Stimulated activated effector memory CD8-positive, alpha-beta T cell treated with anti-CD3 and anti-CD28 coated beads, Interleukin-12 subunit alpha, Interleukin-12 subunit beta, amount 100 ng/mL, for 72 hours (primary cell): ENCODE measurements at regions not wholly inside any gene's neighbourhood (a gene's known extent, or its start where the extent isn't known, plus 50 kb on each side); places are given as distances from the start of the nearest gene placed in this dataset.

Source experiments
- ATAC-seq: fragments of 150-1000 bp; cut with Tn5 transposase; 2 replicates; pipeline ENCODE4 v1.10.0; 2021
- DNase-seq, 2 donors: peaks; one replicate each; pipeline ENCODE4 v3.0.0; 2021 to 2022; ENCODE audit warnings: low spot score in 2 of 2
- H3K27ac Mint-ChIP-seq: one replicate; pipeline ENCODE4 v1.8.0; 2022; ENCODE audit warnings: mild to moderate bottlenecking, mixed read lengths
- H3K36me3 Mint-ChIP-seq: one replicate; pipeline ENCODE4 v1.8.0; 2022; ENCODE audit warnings: mild to moderate bottlenecking, mixed read lengths
- H3K4me1 Mint-ChIP-seq: one replicate; pipeline ENCODE4 v1.8.0; 2022; ENCODE audit warnings: mixed read lengths
- H3K4me3 Mint-ChIP-seq: one replicate; pipeline ENCODE4 v1.8.0; 2022; ENCODE audit warnings: mild to moderate bottlenecking, mixed read lengths
- H3K9me3 Mint-ChIP-seq: one replicate; pipeline ENCODE4 v1.8.0; 2022; ENCODE audit warnings: mixed read lengths

DNA sequence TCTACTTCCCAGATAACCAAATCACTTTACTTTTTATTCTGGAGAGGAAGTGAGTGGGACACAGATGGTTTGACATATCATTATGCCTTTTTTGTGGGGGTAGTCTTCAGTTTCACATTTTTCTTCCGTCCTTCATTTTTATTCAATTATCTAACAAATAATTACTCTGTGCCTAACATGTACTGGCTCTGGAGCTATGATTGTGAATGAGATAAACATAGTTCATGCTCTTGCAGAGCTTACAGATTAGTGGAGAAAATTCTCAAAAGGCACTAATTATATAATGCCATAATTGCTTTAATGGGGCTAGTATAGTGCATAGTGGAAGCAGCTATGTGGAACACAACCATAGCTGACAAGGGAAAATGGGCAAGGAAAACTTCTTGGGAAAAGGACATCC lies 303.6 kb upstream of the TFPI start:
- Mint-ChIP-seq H3K4me3 (no peak overlapping the region), H3K27ac (no peak overlapping the region), H3K9me3 (peaks cover 20% of the 10 kb centered on the region), H3K36me3 (no peaks in the 10 kb centered on the region), H3K4me1 (no peaks in the 10 kb centered on the region)
- ATAC-seq (no peak), DNase-seq (no peak)

DNA sequence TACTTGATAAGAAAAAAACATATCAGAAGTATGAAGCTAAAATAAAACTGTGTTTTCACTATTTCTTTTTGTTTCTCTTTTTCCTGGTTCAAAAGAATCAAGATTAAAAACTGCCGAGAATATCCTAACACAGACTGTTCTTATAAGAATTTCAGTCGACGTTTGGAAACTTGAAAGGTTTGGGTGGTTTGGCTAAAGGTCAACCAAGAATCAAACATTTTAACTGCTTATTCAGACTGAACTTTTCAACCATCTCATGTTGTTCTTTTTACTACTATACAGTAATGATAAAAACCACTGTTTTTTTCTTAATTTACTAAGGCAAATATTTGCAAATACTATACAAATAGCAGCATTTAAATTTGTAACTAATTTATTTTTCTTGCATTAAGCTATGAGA lies 308.5 kb upstream of the TFPI start:
- no peaks in the 10 kb centered on the region for H3K36me3 Mint-ChIP-seq

DNA sequence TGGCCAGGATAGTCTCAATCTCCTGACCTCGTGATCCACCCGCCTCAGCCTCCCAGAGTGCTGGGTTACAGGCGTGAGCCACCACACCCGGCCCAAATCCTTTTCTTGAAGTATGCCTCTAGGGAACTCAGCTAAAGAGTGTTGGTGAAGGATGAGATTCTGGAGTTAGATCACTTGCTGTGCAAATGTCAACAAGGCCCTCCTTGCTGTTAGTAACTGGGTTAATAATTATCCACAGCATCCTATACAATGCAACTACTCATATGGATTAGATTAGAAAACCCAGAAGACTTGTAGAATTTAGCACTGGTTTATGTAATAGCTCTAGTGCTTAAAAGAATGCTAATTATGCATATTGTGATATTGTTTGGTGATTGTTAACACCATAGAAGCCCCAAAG lies 310.8 kb upstream of the TFPI start:
- H3K27ac Mint-ChIP-seq, result no peak overlapping the region
- ATAC-seq, result no peak
- H3K4me1 Mint-ChIP-seq, result no peaks in the 10 kb centered on the region
- H3K36me3 Mint-ChIP-seq, result no peaks in the 10 kb centered on the region
- H3K9me3 Mint-ChIP-seq, result peaks cover 30% of the 10 kb centered on the region
- no peak overlapping the region for H3K4me3 Mint-ChIP-seq
- DNase-seq, result no peak

More for the DNA sequence above, 308.5 kb upstream of the TFPI start:
- DNase-seq (no peak), ATAC-seq (no peak)
- Mint-ChIP-seq H3K4me1 (no peaks in the 10 kb centered on the region), H3K27ac (no peak overlapping the region), H3K4me3 (no peak overlapping the region), H3K9me3 (peaks cover 28% of the 10 kb centered on the region)

GRCh38 chr2:187867165-187867564 lies 312.9 kb upstream of the TFPI start:
- ATAC-seq (no peak), DNase-seq (no peak)
- no peak overlapping the region for H3K27ac Mint-ChIP-seq
- no peaks in the 10 kb centered on the region for H3K36me3 Mint-ChIP-seq
- H3K4me1 Mint-ChIP-seq, result no peaks in the 10 kb centered on the region
- no peak overlapping the region for H3K4me3 Mint-ChIP-seq
- H3K9me3 Mint-ChIP-seq, result peaks cover 35% of the 10 kb centered on the region

DNA sequence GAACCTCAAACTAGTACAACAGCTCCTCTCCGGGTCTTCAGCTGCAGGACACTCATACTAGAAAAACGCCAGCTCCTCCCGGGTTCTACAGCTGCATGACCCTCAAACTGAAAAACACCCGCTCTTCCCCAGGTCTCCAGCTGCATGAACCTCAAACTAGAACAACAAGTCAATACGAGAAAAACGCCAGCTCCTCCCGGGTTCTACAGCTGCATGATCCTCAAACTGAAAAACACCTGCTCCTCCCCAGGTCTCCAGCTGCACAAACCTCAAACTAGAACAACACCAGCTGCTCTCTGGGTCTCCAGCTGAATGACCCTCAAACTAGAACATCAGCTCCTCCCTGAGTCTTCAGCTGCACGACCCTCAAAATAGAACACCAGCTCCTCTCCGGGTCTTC lies 315.0 kb upstream of the TFPI start:
- Mint-ChIP-seq H3K27ac (no peak overlapping the region), H3K4me3 (no peak overlapping the region), H3K36me3 (no peaks in the 10 kb centered on the region), H3K9me3 (peaks cover 35% of the 10 kb centered on the region), H3K4me1 (no peaks in the 10 kb centered on the region)
- DNase-seq (no peak), ATAC-seq (no peak)

- Mint-ChIP-seq H3K4me1 (no peaks in the 10 kb centered on the region), H3K4me3 (no peak overlapping the region)
- no peak for DNase-seq
Observed at GRCh38 chr2:187871506-187871905, 317.3 kb upstream of the TFPI start.

DNA sequence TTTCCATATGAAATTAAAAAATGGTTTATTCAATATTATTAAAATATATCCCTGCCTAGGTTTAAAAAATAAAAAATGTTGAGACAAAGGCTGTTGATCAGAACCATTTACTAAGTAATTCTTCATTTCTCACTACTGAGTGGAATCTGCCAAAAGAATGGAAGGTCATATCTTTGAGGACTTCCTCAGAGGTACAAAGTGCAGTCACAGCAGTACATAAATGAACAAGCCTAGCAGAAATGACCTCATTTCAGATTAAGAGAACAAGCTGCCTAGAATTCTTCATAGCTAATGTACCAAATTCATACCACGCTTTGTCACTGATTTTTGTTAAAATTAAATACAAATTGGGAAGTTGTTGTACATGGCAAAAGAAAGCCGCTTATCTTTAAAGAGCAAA lies 318.9 kb upstream of the TFPI start:
- no peak for DNase-seq
- no peaks in the 10 kb centered on the region for H3K36me3 Mint-ChIP-seq
- peaks cover 23% of the 10 kb centered on the region for H3K9me3 Mint-ChIP-seq
- H3K4me3 Mint-ChIP-seq, result no peak overlapping the region
- H3K27ac Mint-ChIP-seq, result no peak overlapping the region
- no peaks in the 10 kb centered on the region for H3K4me1 Mint-ChIP-seq
- no peak for ATAC-seq

More at GRCh38 chr2:187871506-187871905, 317.3 kb upstream of the TFPI start:
- H3K9me3 Mint-ChIP-seq, result peaks cover 38% of the 10 kb centered on the region
- H3K27ac Mint-ChIP-seq, result no peak overlapping the region
- ATAC-seq, result no peak
- no peaks in the 10 kb centered on the region for H3K36me3 Mint-ChIP-seq

- Mint-ChIP-seq H3K27ac (no peak overlapping the region), H3K4me3 (no peak overlapping the region), H3K4me1 (no peaks in the 10 kb centered on the region)
Observed at GRCh38 chr2:187874786-187875185, 320.6 kb upstream of the TFPI start.

DNA sequence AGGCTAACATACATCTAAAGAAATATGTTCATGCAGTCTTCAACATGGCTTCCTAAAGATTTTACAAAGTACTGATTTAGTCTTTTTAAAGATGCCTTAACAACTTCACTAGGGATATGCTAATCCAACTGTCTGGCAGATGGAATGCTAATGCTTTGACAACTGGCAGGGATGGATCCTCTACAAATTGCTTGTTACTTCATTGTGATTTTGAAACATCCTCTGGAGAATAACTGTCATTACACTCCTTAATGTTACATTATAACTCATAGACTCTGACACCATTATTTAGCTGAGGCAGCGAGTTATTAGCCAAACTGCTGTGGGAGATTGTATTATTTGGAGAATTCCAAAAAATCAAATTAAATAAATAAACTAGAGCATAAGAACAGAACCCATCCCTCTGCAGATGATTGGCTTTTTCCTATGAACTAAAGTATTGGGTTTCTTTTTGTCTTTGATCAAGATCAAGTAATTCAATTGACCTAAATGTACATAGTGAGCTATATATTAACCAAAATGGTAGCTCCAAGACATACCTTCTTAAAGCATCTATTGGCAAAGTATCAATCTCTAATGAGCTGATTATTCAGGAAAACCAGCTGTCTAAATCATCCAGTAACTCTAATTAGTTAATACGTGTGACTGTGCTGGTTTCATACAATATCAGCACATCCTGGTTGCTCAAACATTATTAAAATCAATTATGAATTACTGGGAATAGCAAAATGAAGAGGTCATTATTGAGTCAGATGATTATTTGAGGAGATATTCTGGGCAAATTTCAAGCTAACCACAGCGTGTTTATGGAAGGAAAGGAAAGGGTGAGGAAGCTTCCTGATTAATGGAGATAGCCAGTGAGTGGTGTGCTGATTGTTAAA lies 321.3 kb upstream of the TFPI start:
- Mint-ChIP-seq H3K9me3 (peaks cover 12% of the 10 kb centered on the region), H3K4me3 (no peak overlapping the region), H3K27ac (no peak overlapping the region), H3K36me3 (no peaks in the 10 kb centered on the region), H3K4me1 (no peaks in the 10 kb centered on the region)
- DNase-seq, result no peak
- no peak for ATAC-seq

More at GRCh38 chr2:187874786-187875185, 320.6 kb upstream of the TFPI start:
- H3K36me3 Mint-ChIP-seq, result no peaks in the 10 kb centered on the region
- DNase-seq (no peak), ATAC-seq (no peak)
- H3K9me3 Mint-ChIP-seq, result peaks cover 13% of the 10 kb centered on the region

DNA sequence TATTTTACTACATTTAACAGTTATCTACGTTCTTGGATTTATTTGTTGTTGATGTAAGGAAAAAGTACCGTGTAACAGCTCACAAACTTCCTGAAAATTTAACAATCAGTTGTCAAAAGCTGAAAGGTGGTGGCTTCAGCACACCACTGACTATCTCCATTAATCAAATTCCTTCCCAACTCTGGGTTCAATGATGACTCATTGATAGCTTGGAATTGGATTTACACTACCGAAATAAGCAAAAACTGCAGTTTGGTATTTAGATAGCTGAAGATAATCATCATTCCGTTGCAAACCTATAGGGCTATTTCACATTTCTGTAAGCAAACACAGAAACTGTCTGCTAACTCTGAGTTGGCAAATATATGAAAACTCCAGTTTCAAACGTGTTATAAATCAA lies 322.3 kb upstream of the TFPI start:
- no peak for ATAC-seq
- Mint-ChIP-seq H3K4me3 (no peak overlapping the region), H3K9me3 (peaks cover 12% of the 10 kb centered on the region), H3K36me3 (no peaks in the 10 kb centered on the region), H3K27ac (no peak overlapping the region), H3K4me1 (no peaks in the 10 kb centered on the region)
- DNase-seq, result no peak

- no peak for DNase-seq
- H3K4me3 Mint-ChIP-seq, result no peak overlapping the region
- ATAC-seq, result no peak
- no peaks in the 10 kb centered on the region for H3K36me3 Mint-ChIP-seq
- H3K27ac Mint-ChIP-seq, result no peak overlapping the region
- no peaks in the 10 kb centered on the region for H3K4me1 Mint-ChIP-seq
- peaks cover 7% of the 10 kb centered on the region for H3K9me3 Mint-ChIP-seq
Observed at GRCh38 chr2:187877391-187877790, 323.2 kb upstream of the TFPI start.

DNA sequence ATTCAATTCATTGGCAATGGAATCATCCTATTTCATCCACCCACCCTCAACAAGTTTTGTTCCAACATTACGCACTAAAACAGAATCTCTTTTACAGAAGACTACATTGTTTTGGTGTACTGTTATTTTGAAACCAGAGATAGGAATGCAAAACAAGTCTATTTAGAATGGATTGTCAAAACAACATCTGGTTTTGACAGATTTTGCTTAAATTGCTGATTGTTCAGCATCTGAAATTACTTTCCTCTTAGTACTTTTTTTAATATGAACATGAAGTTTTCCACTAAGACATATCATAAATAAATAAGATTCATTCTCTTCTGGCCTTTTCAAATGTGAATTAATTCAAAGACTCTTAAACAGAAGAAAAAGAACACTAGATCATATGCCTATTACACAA lies 323.9 kb upstream of the TFPI start:
- H3K4me3 Mint-ChIP-seq, result no peak overlapping the region
- no peak overlapping the region for H3K27ac Mint-ChIP-seq
- no peaks in the 10 kb centered on the region for H3K36me3 Mint-ChIP-seq

GRCh38 chr2:187879491-187879890 lies 325.3 kb upstream of the TFPI start:
- Mint-ChIP-seq H3K4me3 (no peak overlapping the region), H3K4me1 (no peaks in the 10 kb centered on the region), H3K36me3 (no peaks in the 10 kb centered on the region), H3K9me3 (peaks cover 7% of the 10 kb centered on the region), H3K27ac (no peak overlapping the region)
- ATAC-seq (no peak), DNase-seq (no peak)

More for the DNA sequence above, 323.9 kb upstream of the TFPI start:
- no peak for DNase-seq
- Mint-ChIP-seq H3K9me3 (peaks cover 7% of the 10 kb centered on the region), H3K4me1 (no peaks in the 10 kb centered on the region)
- no peak for ATAC-seq

DNA sequence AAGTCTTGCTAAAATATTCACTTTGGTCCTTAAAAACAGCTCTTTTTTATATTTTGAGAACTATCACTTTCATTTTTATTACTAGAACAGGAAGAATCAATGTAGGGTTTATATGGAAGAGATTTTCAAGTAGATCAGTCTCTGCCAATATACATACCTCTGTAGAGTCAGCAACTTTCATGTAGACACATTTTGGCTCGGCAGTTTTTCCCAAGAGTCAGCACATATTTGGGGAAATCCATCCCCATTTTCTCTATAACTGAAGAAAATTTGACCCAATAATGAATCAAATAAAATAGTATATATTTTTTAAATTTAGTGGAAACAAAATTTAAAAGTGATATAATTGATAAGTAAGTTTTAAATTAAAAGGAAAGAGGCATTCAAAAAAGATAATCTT lies 329.8 kb upstream of the TFPI start:
- ATAC-seq (no peak), DNase-seq (no peak)
- H3K4me1 Mint-ChIP-seq, result no peaks in the 10 kb centered on the region
- H3K4me3 Mint-ChIP-seq, result no peak overlapping the region
- peaks cover 6% of the 10 kb centered on the region for H3K9me3 Mint-ChIP-seq
- H3K27ac Mint-ChIP-seq, result no peak overlapping the region
- H3K36me3 Mint-ChIP-seq, result no peaks in the 10 kb centered on the region

- H3K36me3 Mint-ChIP-seq, result no peaks in the 10 kb centered on the region
- no peak for DNase-seq
- no peak overlapping the region for H3K27ac Mint-ChIP-seq
- no peak overlapping the region for H3K4me3 Mint-ChIP-seq
- peaks cover 12% of the 10 kb centered on the region for H3K9me3 Mint-ChIP-seq
- ATAC-seq, result no peak
- no peaks in the 10 kb centered on the region for H3K4me1 Mint-ChIP-seq
Observed at GRCh38 chr2:187890690-187891089, 336.5 kb upstream of the TFPI start.

GRCh38 chr2:187900021-187900420 lies 345.8 kb upstream of the TFPI start:
- peaks cover 4% of the 10 kb centered on the region for H3K9me3 Mint-ChIP-seq
- no peak overlapping the region for H3K4me3 Mint-ChIP-seq
- H3K4me1 Mint-ChIP-seq, result no peaks in the 10 kb centered on the region
- DNase-seq (no peak), ATAC-seq (no peak)
- H3K36me3 Mint-ChIP-seq, result no peaks in the 10 kb centered on the region
- no peak overlapping the region for H3K27ac Mint-ChIP-seq
